ENCODE measurements at regions not wholly inside any gene's neighbourhood (a gene's known extent, or its start where the extent isn't known, plus 50 kb on each side); places are given as distances from the start of the nearest gene placed in this dataset.

DNA sequence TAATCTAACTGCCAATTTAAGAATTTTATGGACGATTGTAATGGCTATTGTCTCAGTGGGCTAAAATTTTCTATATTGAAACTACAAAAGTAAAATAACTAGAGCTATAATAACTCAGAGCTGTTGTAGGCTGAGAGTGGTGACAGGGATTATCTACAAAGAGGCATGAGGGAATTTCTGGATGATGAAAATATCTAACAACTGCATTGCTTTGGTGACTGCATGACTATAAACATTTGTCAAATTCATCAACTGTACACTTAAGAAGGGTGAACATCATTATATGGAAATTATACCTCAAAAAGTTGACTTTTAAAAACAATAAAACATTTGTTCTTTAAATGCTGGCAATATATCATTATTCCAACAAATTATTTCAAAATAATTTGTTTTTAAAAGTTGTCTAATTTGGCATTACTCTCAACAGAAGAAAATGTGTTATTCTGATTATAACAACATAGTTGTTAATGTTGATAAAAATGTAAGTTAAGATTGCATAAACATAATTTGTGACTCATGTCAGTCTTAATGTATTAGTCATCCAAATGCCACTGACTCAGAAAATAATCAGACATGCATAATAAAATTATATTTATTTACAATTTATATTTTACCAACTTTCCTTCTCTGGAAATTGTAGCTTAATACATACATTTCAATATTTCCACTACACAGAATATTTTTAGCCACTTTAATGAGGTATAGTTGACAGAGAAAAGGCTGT, 865.1 kb upstream of the VRK2 start:
- TF ChIP-seq POLR2AphosphoS5 (IDR thresholded peaks at IDR 0.05) (no peak), POLR2A (IDR thresholded peaks at IDR 0.05) (no peak)
